Nucleus accumbens (tissue), 56 donors: ENCODE measurements at regions not wholly inside any gene's neighbourhood (a gene's known extent, or its start where the extent isn't known, plus 50 kb on each side); places are given as distances from the start of the nearest gene placed in this dataset.

Experiments used
- DNase-seq, 56 donors: peaks; one replicate each; lab custom pipeline; 2025; lab: John Stamatoyannopoulos, UW

- DNase-seq: no peak
These were observed 413.8 kb downstream of the FOXO1 start for GRCh38 chr13:40252676-40253075.

GRCh38 chr13:40254394-40254793 lies 412.0 kb downstream of the FOXO1 start:
- DNase-seq: no peak

- no peak for DNase-seq
These were observed 410.9 kb downstream of the FOXO1 start for GRCh38 chr13:40255551-40255950.

GRCh38 chr13:40259899-40260298 lies 406.5 kb downstream of the FOXO1 start:
- no peak for DNase-seq

GRCh38 chr13:40261336-40261735 lies 405.1 kb downstream of the FOXO1 start:
- DNase-seq: no peak

GRCh38 chr13:40261947-40262346 lies 404.5 kb downstream of the FOXO1 start:
- no peak for DNase-seq

- no peak for DNase-seq
These were observed 397.4 kb downstream of the FOXO1 start for GRCh38 chr13:40269086-40269485.

- no peak for DNase-seq
These were observed 395.7 kb downstream of the FOXO1 start for GRCh38 chr13:40270726-40271125.

GRCh38 chr13:40271271-40271885 lies 395.1 kb downstream of the FOXO1 start:
- DNase-seq: peak in 14 of 56 donors; percentile 3 to 54 (median 22)

- peak in 46 of 56 donors; percentile 10 to 81 (median 39) for DNase-seq
These were observed 394.3 kb downstream of the FOXO1 start for GRCh38 chr13:40271931-40272775.

GRCh38 chr13:40272776-40273139 lies 393.7 kb downstream of the FOXO1 start:
- no peak for DNase-seq

GRCh38 chr13:40273253-40274025 lies 393.0 kb downstream of the FOXO1 start:
- DNase-seq: peak in 48 of 56 donors; percentile 4 to 77 (median 38)

- DNase-seq: no peak
These were observed 392.3 kb downstream of the FOXO1 start for GRCh38 chr13:40274103-40274502.

GRCh38 chr13:40275155-40275554 lies 391.3 kb downstream of the FOXO1 start:
- DNase-seq: no peak

- no peak for DNase-seq
These were observed 390.8 kb downstream of the FOXO1 start for GRCh38 chr13:40275636-40276035.

GRCh38 chr13:40283666-40284065 lies 382.8 kb downstream of the FOXO1 start:
- no peak for DNase-seq

GRCh38 chr13:40285634-40286033 lies 380.8 kb downstream of the FOXO1 start:
- no peak for DNase-seq

GRCh38 chr13:40287428-40287827 lies 379.0 kb downstream of the FOXO1 start:
- no peak for DNase-seq

- DNase-seq: no peak
These were observed 378.2 kb downstream of the FOXO1 start for GRCh38 chr13:40288259-40288658.

GRCh38 chr13:40290758-40291157 lies 375.7 kb downstream of the FOXO1 start:
- no peak for DNase-seq

- no peak for DNase-seq
These were observed 374.3 kb downstream of the FOXO1 start for GRCh38 chr13:40292108-40292507.
